ENCODE measurements at regions not wholly inside any gene's neighbourhood (a gene's known extent, or its start where the extent isn't known, plus 50 kb on each side); places are given as distances from the start of the nearest gene placed in this dataset.

GRCh38 chr13:97710797-97711196 lies 242.7 kb upstream of the IPO5 start:
- Mint-ChIP-seq H3K4me1 (no peaks in the 10 kb centered on the region), H3K9me3 (peaks cover 0 to 6% (median 0%) of the 10 kb centered on the region in 3 donors), H3K27ac (no peak overlapping the region), H3K36me3 (no peaks in the 10 kb centered on the region), H3K4me3 (no peak overlapping the region), H3K27me3 (peaks cover 1% of the 10 kb centered on the region)

GRCh38 chr13:97712770-97713169 lies 240.7 kb upstream of the IPO5 start:
- no peaks in the 10 kb centered on the region for H3K36me3 Mint-ChIP-seq
- no peak overlapping the region for H3K4me3 Mint-ChIP-seq

GRCh38 chr13:97715763-97716162 lies 237.7 kb upstream of the IPO5 start:
- no peaks in the 10 kb centered on the region for H3K36me3 Mint-ChIP-seq
- peaks cover 0 to 6% (median 3%) of the 10 kb centered on the region in 3 donors for H3K9me3 Mint-ChIP-seq
- no peak overlapping the region for H3K27ac Mint-ChIP-seq
- H3K4me1 Mint-ChIP-seq: no peaks in the 10 kb centered on the region
- no peak overlapping the region for H3K4me3 Mint-ChIP-seq
- no peaks in the 10 kb centered on the region for H3K27me3 Mint-ChIP-seq

More at GRCh38 chr13:97712770-97713169, 240.7 kb upstream of the IPO5 start:
- Mint-ChIP-seq H3K4me1 (no peaks in the 10 kb centered on the region), H3K9me3 (peaks cover 0 to 6% (median 0%) of the 10 kb centered on the region in 3 donors), H3K27me3 (no peaks in the 10 kb centered on the region), H3K27ac (no peak overlapping the region)

- H3K27ac Mint-ChIP-seq: no peak overlapping the region
- H3K27me3 Mint-ChIP-seq: no peaks in the 10 kb centered on the region
- H3K4me1 Mint-ChIP-seq: no peaks in the 10 kb centered on the region
- H3K9me3 Mint-ChIP-seq: peaks cover 1 to 6% (median 3%) of the 10 kb centered on the region in 3 donors
- H3K4me3 Mint-ChIP-seq: no peak overlapping the region
- no peaks in the 10 kb centered on the region for H3K36me3 Mint-ChIP-seq
Observed at GRCh38 chr13:97716746-97717145, 236.7 kb upstream of the IPO5 start.

- peaks cover 0 to 3% (median 1%) of the 10 kb centered on the region in 3 donors for H3K9me3 Mint-ChIP-seq
- no peaks in the 10 kb centered on the region for H3K27me3 Mint-ChIP-seq
- H3K27ac Mint-ChIP-seq: no peak overlapping the region
- no peak overlapping the region for H3K4me3 Mint-ChIP-seq
- H3K4me1 Mint-ChIP-seq: no peaks in the 10 kb centered on the region
- no peaks in the 10 kb centered on the region for H3K36me3 Mint-ChIP-seq
Observed at GRCh38 chr13:97719736-97720135, 233.7 kb upstream of the IPO5 start.

GRCh38 chr13:97720896-97721295 lies 232.6 kb upstream of the IPO5 start:
- Mint-ChIP-seq H3K27ac (no peak overlapping the region), H3K4me1 (no peaks in the 10 kb centered on the region), H3K9me3 (peaks cover 0 to 3% (median 1%) of the 10 kb centered on the region in 3 donors), H3K36me3 (no peaks in the 10 kb centered on the region), H3K4me3 (no peak overlapping the region), H3K27me3 (no peaks in the 10 kb centered on the region)

- no peaks in the 10 kb centered on the region for H3K4me1 Mint-ChIP-seq
- H3K27ac Mint-ChIP-seq: no peak overlapping the region
- H3K36me3 Mint-ChIP-seq: no peaks in the 10 kb centered on the region
- H3K9me3 Mint-ChIP-seq: peaks cover 0 to 5% (median 3%) of the 10 kb centered on the region in 3 donors
- no peak overlapping the region for H3K4me3 Mint-ChIP-seq
- peaks cover 1% of the 10 kb centered on the region for H3K27me3 Mint-ChIP-seq
Observed at GRCh38 chr13:97723655-97724054, 229.8 kb upstream of the IPO5 start.

- Mint-ChIP-seq H3K4me3 (no peak overlapping the region), H3K27me3 (peaks cover 1% of the 10 kb centered on the region), H3K27ac (no peak overlapping the region), H3K4me1 (no peaks in the 10 kb centered on the region), H3K36me3 (no peaks in the 10 kb centered on the region), H3K9me3 (peaks cover 0 to 5% (median 3%) of the 10 kb centered on the region in 3 donors)
Observed at GRCh38 chr13:97724450-97724849, 229.0 kb upstream of the IPO5 start.

- Mint-ChIP-seq H3K27ac (no peak overlapping the region), H3K27me3 (peaks cover 1% of the 10 kb centered on the region), H3K9me3 (peaks cover 0 to 6% (median 2%) of the 10 kb centered on the region in 3 donors), H3K4me3 (no peak overlapping the region), H3K4me1 (no peaks in the 10 kb centered on the region), H3K36me3 (peaks cover 1% of the 10 kb centered on the region)
Observed at GRCh38 chr13:97726664-97727280, 226.7 kb upstream of the IPO5 start.

- Mint-ChIP-seq H3K36me3 (peaks cover 1% of the 10 kb centered on the region), H3K4me3 (no peak overlapping the region), H3K27ac (no peak overlapping the region), H3K4me1 (no peaks in the 10 kb centered on the region), H3K9me3 (peaks cover 0 to 6% (median 2%) of the 10 kb centered on the region in 3 donors), H3K27me3 (peaks cover 1% of the 10 kb centered on the region)
Observed at GRCh38 chr13:97727991-97728390, 225.5 kb upstream of the IPO5 start.

- Mint-ChIP-seq H3K27me3 (no peaks in the 10 kb centered on the region), H3K9me3 (peaks cover 1 to 4% (median 2%) of the 10 kb centered on the region in 3 donors), H3K27ac (no peak overlapping the region), H3K4me3 (no peak overlapping the region), H3K36me3 (peaks cover 3% of the 10 kb centered on the region), H3K4me1 (no peaks in the 10 kb centered on the region)
Observed at GRCh38 chr13:97736436-97736835, 217.0 kb upstream of the IPO5 start.

- Mint-ChIP-seq H3K9me3 (peaks cover 0 to 4% (median 2%) of the 10 kb centered on the region in 3 donors), H3K36me3 (peaks cover 2% of the 10 kb centered on the region), H3K4me3 (no peak overlapping the region), H3K27me3 (peaks cover 3% of the 10 kb centered on the region), H3K4me1 (peaks cover 0 to 2% (median 0%) of the 10 kb centered on the region in 3 donors), H3K27ac (no peak overlapping the region)
Observed at GRCh38 chr13:97742084-97742483, 211.4 kb upstream of the IPO5 start.

GRCh38 chr13:97743938-97744337 lies 209.5 kb upstream of the IPO5 start:
- Mint-ChIP-seq H3K27ac (no peak overlapping the region), H3K27me3 (peaks cover 3% of the 10 kb centered on the region), H3K4me3 (no peak overlapping the region), H3K9me3 (peaks cover 0 to 4% (median 2%) of the 10 kb centered on the region in 3 donors), H3K36me3 (peaks cover 2% of the 10 kb centered on the region), H3K4me1 (peaks cover 0 to 2% (median 0%) of the 10 kb centered on the region in 3 donors)

- Mint-ChIP-seq H3K27ac (no peak overlapping the region), H3K4me3 (no peak overlapping the region), H3K27me3 (peaks cover 3% of the 10 kb centered on the region), H3K4me1 (peaks cover 0 to 2% (median 0%) of the 10 kb centered on the region in 3 donors), H3K36me3 (no peaks in the 10 kb centered on the region), H3K9me3 (peaks cover 0 to 2% (median 0%) of the 10 kb centered on the region in 3 donors)
Observed at GRCh38 chr13:97746649-97747048, 206.8 kb upstream of the IPO5 start.

GRCh38 chr13:97749174-97749573 lies 204.3 kb upstream of the IPO5 start:
- H3K27me3 Mint-ChIP-seq: peaks cover 1% of the 10 kb centered on the region
- no peak overlapping the region for H3K4me3 Mint-ChIP-seq
- peaks cover 2% of the 10 kb centered on the region for H3K36me3 Mint-ChIP-seq
- no peaks in the 10 kb centered on the region for H3K4me1 Mint-ChIP-seq
- H3K27ac Mint-ChIP-seq: no peak overlapping the region
- peaks cover 0 to 2% (median 1%) of the 10 kb centered on the region in 3 donors for H3K9me3 Mint-ChIP-seq

- Mint-ChIP-seq H3K27me3 (no peaks in the 10 kb centered on the region), H3K36me3 (peaks cover 2% of the 10 kb centered on the region), H3K9me3 (peaks cover 0 to 2% (median 1%) of the 10 kb centered on the region in 3 donors), H3K4me1 (no peaks in the 10 kb centered on the region), H3K27ac (no peak overlapping the region), H3K4me3 (no peak overlapping the region)
Observed at GRCh38 chr13:97751477-97751876, 202.0 kb upstream of the IPO5 start.

All from IgD-negative memory B cell (primary cell).